NCI-H524 treated with DMSO at 0.1 percent for 48 hours (cell line): ENCODE measurements at regions not wholly inside any gene's neighbourhood (a gene's known extent, or its start where the extent isn't known, plus 50 kb on each side); places are given as distances from the start of the nearest gene placed in this dataset.
"Not testable (repeated sequence)": the region's sequence is repeated elsewhere in the genome, so short reads cannot be mapped to it uniquely, and the experiment has no call there.

Source experiments
- DNase-seq: peaks from one replicate; lab custom pipeline; 2025; lab: John Stamatoyannopoulos, UW

DNA sequence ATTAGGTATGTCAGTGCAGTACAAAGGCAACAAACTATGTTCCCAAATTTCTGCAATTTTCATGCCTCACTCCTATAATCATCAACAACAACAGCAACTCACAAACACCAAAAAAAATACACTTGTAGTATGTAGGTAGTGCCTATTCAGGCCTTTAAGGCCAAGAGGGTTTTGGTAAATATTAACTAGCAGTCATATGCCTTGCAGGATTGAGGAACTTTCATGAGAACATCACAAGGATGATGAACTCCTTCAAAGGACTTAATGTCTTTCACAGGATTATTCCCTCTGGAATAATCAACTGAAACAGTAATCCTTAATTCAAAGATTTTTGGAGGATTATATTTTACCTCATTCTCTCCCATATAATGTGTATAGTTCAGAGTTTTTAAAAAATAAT, 293.8 kb downstream of the NOVA1 start:
- no peak for DNase-seq

- no peak for DNase-seq
Measured at GRCh38 chr14:26293909-26294308, 303.9 kb downstream of the NOVA1 start.

DNA sequence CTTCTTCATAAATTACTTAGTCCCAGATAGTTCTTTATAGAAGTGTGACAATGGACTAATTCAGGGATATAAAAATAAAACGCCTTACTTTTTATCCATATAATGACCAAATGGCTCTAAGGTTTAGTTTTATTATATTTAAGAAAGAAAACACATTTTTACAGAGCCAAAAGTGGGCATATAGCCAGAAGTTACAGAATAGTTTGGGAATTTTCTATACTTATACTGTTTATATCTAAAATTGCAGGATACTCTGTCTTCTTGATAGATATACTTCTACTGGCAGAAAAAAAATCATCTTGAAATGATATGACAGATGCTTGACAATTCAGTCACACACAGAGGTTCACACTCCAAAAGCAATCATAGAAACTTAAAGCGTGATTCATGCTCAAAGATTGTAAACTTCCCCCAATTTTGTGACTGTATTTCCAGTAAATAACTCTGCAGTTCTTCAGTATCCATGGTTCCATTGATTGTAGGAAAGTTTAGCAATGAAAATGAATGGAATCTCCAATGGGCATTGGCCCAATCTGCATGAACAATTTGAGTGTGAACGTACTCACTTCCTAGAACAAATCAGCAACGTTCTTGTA, 307.8 kb downstream of the NOVA1 start:
- DNase-seq: no peak

DNA sequence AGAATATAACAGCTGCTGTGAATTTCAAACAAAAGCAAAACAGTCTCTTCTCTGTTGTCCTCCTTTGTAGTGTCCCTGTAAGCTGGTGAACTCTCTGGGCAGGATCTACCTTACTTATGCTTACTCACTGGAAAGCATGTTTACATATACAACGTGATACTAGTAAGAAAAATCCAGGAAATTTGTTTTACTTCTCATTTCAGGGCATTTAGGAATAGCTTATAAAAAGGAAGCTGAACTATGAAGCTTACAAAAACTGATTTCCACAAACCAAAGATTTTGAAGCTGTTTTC, 311.0 kb downstream of the NOVA1 start:
- no peak for DNase-seq

DNA sequence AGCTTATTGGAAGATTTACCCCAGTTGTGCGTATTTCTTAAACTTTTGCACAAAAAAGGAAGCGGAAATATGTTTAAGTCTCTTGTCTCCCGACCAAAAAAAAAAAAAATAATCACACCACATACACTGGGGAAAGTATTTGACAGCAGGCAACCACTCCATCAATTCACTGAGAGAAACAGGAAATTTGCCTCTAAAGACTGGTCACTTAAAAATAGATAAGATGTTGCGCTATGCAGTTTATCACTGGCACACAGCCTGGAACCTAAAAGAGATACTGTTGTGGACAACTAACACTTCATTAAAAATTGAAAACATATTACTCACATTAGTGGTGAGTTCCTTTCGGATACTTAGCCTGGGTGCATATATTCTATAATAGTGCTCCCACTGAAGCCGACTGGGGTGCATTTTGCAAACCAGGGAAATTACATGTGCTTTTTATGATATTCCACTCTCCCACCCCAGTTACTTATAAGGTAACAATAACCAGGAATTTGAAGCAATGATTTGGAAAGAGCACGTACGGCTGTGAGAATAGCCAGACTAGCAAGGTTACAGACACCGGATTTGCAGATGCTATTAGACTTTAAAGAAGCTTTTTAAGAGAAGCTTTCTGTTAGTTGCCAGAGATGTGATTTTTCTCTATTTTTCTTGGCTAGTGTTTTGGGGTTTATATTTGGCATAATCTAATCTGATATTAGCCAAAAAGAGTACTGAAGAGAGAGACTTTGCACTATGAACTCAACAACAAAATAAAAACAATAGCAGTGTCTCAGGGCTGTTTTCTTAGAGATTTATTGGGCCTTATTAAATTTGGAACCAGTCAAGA, 311.5 kb downstream of the NOVA1 start:
- DNase-seq: no peak

DNA sequence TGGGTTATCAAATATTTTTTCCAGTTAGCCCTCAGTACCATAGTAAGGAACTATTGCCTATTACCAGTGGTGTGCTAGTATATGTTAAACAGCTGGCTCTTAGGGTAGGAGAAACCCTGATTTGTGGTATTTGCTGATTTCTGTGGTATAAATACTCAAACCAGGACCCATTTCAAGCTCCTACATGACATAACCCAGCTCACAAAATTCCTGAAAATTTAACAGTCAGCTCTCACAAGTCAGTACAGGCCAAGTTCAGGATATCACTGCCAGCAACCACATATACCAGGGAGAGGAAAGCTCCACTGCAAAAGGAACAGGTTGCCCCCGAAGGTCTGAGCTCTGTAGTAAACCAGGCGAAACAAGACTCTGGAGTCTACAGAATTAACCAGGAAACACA, 315.3 kb downstream of the NOVA1 start:
- no peak for DNase-seq

DNA sequence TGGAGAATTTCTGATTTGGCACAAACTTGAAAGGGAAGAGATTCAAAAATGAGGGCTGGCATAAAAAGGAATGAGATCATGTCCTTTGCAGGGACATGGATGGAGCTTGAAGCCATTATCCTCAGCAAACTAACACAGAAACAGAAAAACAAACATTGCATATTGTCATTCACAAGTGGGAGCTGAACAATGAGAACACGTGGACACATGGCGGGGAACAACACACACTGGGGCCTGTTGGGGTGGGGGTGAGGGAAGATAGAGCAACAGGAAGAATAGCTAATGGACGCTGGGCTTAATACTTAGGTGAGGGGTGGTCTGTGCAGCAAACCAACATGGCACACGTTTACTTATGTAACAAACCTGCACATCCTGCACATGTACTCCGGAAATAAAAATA, 315.8 kb downstream of the NOVA1 start:
- not testable (repeated sequence) for DNase-seq

DNA sequence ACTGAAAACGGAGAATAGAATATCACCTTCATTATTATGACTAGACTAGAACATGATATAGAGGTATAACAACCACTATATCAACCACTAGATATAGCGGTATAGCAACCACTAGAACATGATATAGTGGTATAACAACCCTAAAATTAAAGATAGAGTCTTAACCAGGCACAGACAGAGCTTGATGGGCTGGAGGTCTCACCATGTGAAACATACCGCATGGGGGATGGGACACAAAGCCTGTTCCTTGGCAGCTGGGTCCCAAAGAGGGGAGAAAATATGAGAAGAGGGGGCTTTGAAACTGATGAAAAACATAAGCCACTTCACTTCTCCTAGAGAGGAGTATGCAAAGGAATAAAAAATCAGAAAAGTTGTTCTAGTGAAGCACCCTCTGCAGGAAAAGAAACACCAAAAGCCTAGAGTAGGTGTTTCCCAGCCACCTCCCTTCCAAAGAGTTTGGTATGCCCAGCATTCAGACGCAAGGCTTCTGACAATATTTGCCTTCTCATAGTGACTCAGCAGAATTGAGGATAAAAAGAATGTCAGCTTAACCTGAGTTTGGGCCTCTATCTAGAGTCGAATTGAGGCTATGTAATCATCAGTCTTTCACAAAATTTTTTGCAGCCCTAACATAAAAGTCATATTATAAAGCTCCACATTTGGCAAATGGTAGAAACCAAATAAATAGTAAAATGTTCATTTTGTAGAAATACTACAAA, 316.4 kb downstream of the NOVA1 start:
- DNase-seq: no peak

- DNase-seq: peak; percentile 62
Measured at GRCh38 chr14:26276757-26277156, 321.1 kb downstream of the NOVA1 start.

- DNase-seq: no peak
Measured at GRCh38 chr14:26265170-26265685, 332.6 kb downstream of the NOVA1 start.

DNA sequence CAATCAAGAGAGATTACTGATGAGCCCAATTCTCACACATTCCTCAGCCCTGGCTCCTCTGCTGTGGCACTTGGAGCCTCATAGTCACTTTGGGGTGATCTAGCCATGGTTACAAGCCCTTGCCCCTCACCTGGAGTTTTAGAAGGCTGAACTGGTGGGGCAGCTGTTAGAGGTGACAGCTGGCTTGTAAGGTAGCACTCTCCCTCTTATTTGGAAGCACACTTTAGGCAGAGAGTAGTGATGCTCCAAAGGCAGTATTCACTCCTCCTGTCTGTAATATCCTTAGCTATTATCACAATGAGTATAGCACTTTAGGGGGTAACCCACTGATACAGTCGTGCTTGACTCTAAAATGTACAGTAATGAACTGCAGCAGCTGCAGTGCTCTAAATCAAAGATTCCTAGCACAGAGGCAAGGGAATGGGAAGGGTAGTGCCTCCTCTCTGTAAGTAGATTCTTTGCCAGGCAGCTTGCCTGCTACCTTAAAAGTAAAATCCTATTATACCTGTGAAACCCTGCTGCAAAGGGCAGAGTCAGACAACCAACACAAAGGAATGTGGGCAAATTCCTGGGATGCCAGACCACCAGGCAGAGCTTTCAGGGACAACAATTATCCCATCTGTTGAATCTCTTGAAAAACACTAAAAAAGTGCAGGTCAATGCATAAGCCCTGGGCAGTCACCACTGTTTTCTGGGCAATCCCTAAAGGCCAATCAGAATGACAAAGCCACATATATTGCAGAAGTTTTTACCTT, 336.3 kb downstream of the NOVA1 start:
- DNase-seq: no peak

- DNase-seq: no peak
Measured at GRCh38 chr14:26255213-26255612, 342.6 kb downstream of the NOVA1 start.

DNA sequence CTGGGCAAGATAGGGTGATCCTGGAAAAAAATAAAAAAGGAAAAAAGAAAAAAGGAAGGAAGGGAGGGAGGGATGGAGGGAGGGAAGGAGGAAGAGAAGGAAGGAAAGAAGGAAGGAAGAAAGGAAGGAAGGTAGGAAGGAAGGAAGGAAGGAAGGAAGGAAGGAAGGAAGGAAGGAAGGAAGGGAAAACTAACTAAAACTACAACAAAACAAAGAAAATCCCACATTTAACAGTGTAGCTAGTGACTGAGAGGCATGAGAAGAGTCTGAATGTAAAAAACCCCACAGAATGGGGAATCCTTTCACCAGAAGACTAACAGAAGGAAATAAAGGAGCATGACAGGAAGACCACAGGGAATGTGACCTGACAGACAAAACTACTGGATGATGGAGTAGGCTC, 345.7 kb downstream of the NOVA1 start:
- DNase-seq: no peak

- no peak for DNase-seq
Measured at GRCh38 chr14:26233118-26233517, 364.7 kb downstream of the NOVA1 start.

DNA sequence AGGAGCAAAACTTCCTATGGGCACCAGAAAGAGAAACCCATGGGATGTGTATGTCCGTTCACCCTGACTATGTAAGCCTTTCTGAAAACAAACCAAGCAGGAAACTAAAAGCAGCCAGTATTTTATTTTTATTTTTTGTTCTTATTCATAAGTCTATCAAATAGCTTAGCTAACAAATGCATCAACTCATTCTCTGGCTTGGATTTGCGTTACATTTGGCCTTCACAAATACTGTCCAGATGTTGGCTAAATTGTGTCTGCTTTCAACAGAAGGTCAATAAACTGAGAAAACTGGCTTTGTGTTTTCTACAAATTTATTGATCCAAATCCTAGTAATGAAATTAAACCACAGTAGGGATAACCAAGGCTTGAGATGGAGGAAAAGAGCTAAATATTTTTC, 379.0 kb downstream of the NOVA1 start:
- no peak for DNase-seq

DNA sequence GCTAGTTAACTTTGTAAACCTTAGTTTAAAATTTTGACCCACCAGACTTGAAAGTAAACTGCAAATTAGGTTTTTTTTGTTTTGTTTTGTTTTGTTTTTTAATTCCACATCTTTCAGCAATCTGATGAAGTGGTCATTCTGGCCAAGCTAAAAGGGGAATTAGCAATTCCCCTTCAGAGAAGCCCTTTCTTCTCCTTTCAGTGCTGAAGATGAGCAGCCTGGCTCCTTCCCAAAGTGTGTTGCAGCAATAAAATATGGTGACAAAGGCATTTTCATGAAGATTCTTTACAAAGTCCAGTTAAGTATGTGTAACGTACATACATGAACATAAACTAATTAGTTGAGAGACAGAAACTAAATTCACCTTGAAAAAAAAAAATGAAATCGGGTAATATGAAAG, 380.1 kb downstream of the NOVA1 start:
- DNase-seq: no peak

- no peak for DNase-seq
Measured at GRCh38 chr14:26216786-26217185, 381.0 kb downstream of the NOVA1 start.

GRCh38 chr14:26213846-26214575, 383.8 kb downstream of the NOVA1 start:
- peak; percentile 82 for DNase-seq

DNA sequence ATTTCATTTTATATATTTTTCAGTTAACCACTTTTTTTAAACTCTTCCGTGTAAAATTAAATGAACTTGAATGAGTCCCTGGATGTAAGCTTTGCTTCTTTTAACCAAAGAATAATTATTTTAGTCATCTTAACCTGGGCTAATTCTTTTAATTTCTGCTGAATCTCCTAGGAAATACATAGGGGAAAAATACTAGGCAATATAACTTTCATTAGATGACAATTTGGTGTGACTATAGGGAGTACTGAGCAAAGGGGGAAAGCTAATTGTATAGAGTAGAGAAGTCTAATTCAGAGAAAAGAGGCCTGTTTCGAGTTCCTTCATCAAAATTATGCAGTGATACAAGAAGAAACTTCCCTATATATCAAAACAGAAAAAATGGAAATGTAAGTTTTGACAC, 388.1 kb downstream of the NOVA1 start:
- no peak for DNase-seq

DNA sequence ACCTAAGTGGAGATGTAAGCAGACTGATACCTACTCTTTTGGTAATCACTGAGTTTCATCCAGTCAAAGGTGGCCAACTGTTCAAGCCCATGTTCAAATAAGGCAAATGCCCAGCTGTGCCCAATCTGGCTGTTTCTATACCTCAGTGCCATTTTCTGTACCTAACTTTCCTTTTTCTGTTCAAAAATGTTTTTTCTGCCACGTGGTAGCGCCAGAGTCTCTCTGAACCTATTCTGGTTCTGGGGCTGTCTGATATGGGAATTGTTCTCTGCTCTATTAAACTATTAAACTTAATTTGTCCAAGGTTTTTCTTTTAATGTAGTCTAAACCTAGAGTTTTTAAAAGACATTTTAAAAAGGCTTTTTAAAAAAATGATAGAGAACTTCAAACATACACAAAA, 391.2 kb downstream of the NOVA1 start:
- DNase-seq: no peak

DNA sequence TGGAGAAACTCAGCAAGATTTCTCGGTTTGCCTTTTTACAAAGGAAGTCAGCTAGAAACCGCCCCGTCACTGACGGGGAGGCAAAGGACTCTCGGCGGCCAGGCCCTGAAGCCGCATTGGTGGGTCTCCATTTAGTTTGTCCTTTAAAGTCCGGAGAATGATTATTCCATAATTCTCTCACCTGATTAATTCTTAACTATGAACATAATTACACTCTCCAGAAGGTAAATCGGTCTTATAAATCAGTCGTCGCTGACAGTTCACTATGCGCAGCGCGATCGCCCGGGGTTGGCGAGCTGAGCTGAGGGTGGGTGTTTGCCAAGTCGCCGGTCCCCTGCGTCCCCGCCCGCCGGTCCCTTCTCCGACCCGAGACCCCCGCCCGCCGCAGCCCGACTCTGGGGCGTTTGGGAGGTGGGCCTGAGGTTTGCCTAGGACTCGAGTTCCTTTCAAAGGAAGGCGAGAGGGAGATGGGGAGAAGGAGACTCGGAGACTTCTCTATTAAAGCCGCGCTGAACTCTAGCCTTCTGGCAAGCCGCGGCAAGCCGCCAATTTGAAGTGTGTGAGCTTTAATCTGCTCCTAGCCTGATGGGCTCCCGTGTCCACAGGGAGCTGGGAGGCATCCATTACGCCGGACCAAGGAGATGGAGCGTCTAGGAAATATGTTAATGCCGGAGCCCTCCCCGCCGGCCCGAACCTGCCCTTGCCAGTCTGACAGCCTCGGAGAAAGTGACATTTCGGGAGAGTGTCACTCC, 392.9 kb downstream of the NOVA1 start:
- DNase-seq: peak; percentile 67
